ENCODE measurements at regions not wholly inside any gene's neighbourhood (a gene's known extent, or its start where the extent isn't known, plus 50 kb on each side); places are given as distances from the start of the nearest gene placed in this dataset.
A peak's percentile ranks its signal among the peaks of the same experiment; 100 is the strongest.

GRCh38 chr9:16245756-16246440 is 624.6 kb downstream of the BNC2 start:
- DNase-seq (ENCODE audit: low read depth) = no peak

GRCh38 chr9:16246785-16247184 is 623.7 kb downstream of the BNC2 start:
- no peak for DNase-seq (ENCODE audit: low read depth)

- peak; percentile 73 for DNase-seq (ENCODE audit: low read depth)
Observed at GRCh38 chr9:16247188-16247875, 623.1 kb downstream of the BNC2 start.

GRCh38 chr9:16248822-16249221 is 621.6 kb downstream of the BNC2 start:
- no peak for DNase-seq (ENCODE audit: low read depth)

GRCh38 chr9:16252616-16253015 is 617.9 kb downstream of the BNC2 start:
- DNase-seq (ENCODE audit: low read depth) = no peak

GRCh38 chr9:16254674-16255073 is 615.8 kb downstream of the BNC2 start:
- no peak for DNase-seq (ENCODE audit: low read depth)

- no peak for DNase-seq (ENCODE audit: low read depth)
Observed at GRCh38 chr9:16255217-16255616, 615.3 kb downstream of the BNC2 start.

GRCh38 chr9:16257604-16258003 is 612.9 kb downstream of the BNC2 start:
- no peak for DNase-seq (ENCODE audit: low read depth)

- no peak for DNase-seq (ENCODE audit: low read depth)
Observed at GRCh38 chr9:16258191-16258590, 612.3 kb downstream of the BNC2 start.

- no peak for DNase-seq (ENCODE audit: low read depth)
Observed at GRCh38 chr9:16258708-16259107, 611.8 kb downstream of the BNC2 start.

- no peak for DNase-seq (ENCODE audit: low read depth)
Observed at GRCh38 chr9:16262477-16263261, 607.8 kb downstream of the BNC2 start.

GRCh38 chr9:16265688-16266087 is 604.8 kb downstream of the BNC2 start:
- no peak for DNase-seq (ENCODE audit: low read depth)

GRCh38 chr9:16266648-16267276 is 603.7 kb downstream of the BNC2 start:
- no peak for DNase-seq (ENCODE audit: low read depth)

- no peak for DNase-seq (ENCODE audit: low read depth)
Observed at GRCh38 chr9:16267281-16268066, 603.0 kb downstream of the BNC2 start.

GRCh38 chr9:16268067-16268881 is 602.2 kb downstream of the BNC2 start:
- DNase-seq (ENCODE audit: low read depth) = no peak

- DNase-seq (ENCODE audit: low read depth) = no peak
Observed at GRCh38 chr9:16271967-16272366, 598.5 kb downstream of the BNC2 start.

GRCh38 chr9:16272776-16273175 is 597.7 kb downstream of the BNC2 start:
- no peak for DNase-seq (ENCODE audit: low read depth)

- no peak for DNase-seq (ENCODE audit: low read depth)
Observed at GRCh38 chr9:16275795-16276624, 594.5 kb downstream of the BNC2 start.

GRCh38 chr9:16276866-16277265 is 593.6 kb downstream of the BNC2 start:
- no peak for DNase-seq (ENCODE audit: low read depth)

GRCh38 chr9:16277471-16277960 is 593.0 kb downstream of the BNC2 start:
- DNase-seq (ENCODE audit: low read depth) = no peak

Data from GM04503 (cell line).